NCI-H2171 treated with DMSO at 0.1 percent for 48 hours (cell line): ENCODE measurements at regions not wholly inside any gene's neighbourhood (a gene's known extent, or its start where the extent isn't known, plus 50 kb on each side); places are given as distances from the start of the nearest gene placed in this dataset.
A peak's percentile ranks its signal among the peaks of the same experiment; 100 is the strongest.
"Not testable (repeated sequence)": the region's sequence is repeated elsewhere in the genome, so short reads cannot be mapped to it uniquely, and the experiment has no call there.

ENCODE experiments used
- DNase-seq: peaks from one replicate; lab custom pipeline; 2025; lab: John Stamatoyannopoulos, UW

DNA sequence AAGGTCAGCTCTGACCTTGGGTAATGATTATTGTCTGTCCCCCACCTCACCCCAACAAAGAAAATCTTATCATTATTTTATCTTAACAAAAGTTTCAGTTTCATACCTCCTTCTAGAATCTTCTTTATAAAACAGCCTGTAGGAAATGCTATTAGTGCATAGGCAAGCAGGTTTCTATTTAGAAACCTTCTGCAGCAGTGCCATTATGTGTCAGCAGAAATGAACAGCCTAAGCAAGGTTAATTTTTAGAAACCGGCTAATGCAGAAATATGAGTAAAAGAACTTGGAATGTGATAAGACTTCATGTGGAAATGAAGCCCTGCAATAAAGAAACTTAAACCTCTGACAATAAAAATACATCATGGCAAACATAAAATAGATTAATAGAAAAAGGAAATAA lies 814.4 kb downstream of the FSCB start:
- DNase-seq: no peak

DNA sequence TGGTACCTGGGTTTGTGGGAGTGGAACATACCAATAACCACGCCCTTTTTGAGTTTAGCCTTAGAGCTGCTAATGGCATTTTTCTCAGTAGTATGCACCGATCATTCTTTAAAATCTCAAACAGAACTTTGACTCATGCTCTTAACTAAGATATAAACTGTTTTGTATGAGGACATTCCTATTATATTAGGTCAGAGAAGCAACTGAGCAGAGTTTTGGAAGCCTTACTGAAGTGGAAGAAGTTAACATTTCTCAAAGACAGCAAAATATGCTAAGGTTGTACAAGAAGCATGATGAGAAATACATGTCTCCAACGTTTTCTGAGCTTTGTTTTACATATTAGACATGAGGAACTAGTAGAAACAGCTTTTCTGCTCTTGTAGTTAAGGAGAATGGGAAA lies 819.2 kb downstream of the FSCB start:
- no peak for DNase-seq

DNA sequence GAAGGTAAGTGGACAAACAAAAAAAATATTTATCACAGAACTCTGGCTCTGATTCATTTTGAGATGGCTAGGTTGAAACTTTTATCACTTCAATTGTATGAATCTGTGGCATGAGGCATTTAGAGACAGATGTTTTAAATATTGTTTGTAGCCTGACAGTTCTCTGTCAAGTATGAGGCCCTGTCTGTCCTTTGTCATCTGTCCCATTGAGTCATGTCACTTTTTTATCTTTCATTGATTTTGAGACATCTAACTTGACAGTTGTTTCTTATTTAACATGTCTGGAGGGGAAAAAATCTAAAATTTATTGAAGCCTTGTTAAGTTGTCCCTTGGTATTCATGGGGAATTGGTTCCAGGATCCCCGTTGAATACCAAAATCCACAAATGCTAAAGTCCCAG lies 829.5 kb downstream of the FSCB start:
- no peak for DNase-seq

DNA sequence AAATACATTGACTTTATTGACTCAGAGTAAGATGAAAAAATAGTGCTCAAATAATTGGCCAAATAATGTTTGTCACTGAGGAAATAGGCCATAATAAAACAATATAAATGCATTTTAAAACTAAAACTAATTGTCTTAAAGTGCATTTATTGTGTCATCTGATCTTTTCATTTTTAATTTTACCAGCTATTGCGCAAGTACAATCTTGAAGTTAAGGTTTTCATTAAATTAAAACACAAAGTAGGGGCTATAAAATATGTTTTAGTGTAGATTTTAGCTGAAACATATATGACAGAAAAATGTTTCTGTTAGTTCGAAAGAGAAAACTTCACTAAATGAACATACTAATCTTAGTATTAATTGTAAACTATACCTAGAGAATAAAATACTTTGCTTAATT lies 832.8 kb downstream of the FSCB start:
- no peak for DNase-seq

DNA sequence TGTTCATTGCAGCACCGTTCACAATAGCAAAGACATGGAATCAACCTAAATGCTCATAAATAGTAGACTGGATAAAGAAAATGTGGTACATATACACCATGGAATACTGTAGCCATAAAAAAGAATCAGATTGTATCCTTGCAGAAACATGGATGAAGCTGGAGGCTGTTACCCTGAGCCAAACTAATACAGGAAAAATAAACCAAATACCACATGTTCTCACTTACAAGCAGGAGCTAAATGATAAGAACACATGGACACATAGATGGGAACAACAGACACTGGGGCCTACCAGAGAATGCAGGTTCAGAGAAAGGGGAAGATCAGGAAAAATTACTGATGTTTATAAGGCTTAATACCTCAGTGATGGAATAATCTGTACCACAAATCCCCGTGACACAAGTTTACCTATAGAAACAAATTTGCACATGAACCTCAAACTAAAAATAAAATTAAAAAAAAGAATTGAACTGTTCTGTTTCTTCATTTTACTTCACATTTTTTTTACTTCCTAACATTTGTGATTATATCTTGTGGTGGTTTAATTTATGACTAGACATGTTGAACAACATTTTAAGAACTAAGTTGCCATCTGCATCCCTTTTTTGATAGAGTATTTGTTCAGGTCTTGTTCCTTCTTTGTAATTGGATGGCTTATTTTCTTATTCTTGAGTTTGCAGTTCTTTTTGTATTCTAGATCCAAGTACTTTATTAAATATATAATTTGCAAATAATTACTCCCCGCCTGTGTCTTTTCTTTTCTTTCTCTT lies 835.2 kb downstream of the FSCB start:
- DNase-seq: no peak

DNA sequence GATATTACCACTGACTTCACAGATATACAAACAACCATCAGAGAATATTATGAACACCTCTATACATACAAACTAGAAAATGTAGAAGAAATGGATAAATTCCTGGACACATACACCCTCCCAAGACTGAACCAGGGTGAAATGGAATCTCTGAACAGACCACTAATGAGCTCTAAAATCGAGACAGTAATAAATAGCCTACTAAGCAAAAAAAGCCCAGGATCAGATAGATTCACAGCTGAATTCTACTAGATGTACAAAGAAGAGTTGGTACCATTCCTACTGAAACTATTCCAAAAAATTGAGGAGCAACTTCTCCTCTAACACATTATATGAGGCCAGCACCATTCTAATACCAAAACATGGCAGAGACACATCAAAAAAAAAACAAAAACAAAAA lies 837.7 kb downstream of the FSCB start:
- DNase-seq: no peak

DNA sequence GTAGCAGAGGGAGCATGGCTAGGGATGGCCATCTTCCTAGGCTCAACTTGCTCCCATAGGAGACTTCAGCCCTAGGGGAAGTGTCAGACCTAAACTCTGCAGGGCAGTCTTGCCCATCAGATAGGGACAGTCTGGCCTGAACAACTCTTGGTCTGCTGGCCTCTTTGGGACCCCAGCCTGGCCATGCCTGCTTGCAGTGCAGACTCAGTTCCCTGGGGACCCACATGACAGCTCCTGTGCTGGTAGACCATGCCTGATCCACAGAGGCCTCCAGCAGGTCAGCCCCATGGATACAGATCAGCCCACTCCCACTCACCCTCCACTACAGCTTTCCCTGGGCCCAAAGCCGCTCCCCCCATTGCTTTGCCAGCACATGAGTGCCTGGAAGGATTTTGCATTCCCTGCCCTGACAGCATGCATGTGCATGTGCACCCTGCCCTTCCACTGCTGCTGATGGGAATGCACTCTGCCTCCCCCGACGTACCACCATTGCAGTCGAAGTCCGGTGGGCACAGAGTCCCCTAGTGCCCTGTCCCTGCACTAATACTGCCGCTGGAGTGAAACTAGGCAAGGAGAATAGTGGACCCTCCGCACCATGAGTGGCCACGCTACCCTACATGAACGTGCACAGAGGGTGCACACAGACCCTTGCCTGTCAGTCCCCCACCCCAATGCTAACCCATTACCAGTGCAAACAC lies 841.4 kb downstream of the FSCB start:
- DNase-seq: no peak

DNA sequence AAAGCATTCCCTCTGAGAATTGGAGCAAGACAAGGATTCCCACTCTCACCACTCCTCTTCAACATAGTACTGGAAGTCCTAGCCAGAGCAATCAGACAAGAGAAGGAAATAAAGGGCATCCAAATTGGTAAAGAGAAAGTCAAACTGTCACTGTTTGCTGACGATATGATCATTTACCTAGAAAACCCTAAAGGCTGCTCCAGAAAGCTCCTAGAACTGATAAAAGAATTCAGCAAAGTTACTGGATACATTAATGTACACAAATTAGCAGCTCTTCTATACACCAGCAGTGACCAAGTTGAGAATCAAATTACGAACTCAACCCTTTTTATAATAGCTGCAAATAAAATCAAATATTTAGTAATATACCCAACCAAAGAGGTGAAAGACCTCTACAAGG lies 851.9 kb downstream of the FSCB start:
- DNase-seq: not testable (repeated sequence)

DNA sequence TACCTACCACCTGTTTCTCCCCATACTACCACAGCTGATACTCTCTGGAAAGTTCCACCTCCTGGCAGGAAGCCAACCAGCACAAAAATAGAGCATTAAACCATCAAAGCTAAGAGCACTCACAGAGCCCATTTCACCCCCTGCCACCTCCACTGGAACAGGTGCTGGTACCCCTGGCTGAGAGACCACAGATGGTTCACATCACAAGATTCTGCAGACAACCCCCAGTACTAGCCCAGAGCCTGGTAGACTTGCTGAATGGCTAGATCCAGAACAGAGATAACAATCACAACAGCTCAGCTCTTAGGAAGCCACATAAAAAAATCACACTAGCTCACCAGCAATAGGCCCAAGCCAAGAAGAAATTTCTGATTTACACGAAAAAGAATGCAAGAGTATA lies 855.2 kb downstream of the FSCB start:
- peak; percentile 95 for DNase-seq

DNA sequence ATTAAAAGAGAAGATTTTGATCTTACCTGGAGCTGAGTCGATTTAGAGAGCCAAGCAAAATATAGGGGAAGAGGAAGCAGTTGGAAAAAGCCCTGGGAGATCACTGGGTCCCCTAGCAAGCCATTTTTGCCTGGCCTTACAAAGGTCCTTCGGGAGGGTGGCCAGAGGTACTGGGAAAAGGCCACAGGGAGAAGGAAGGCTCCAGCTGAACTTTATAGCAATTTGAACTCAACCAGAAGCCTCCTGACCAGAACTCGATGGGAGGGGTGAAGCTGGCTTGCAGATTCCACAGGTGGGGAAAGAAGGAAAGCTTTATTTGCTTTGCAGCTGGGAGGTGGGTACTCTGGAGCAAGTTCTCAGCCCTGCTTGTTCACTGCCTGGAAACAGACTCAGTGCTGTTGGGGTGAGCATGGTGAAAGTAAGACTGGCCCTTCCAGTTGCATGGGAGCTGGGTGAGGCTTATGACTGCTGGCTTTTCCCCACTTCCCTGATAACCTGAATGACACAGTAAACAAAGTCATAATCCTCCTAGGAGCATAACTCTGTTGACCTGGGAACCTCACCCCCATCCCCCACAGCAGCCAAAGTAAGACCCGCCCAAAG lies 855.8 kb downstream of the FSCB start:
- peak; percentile 62 for DNase-seq

DNA sequence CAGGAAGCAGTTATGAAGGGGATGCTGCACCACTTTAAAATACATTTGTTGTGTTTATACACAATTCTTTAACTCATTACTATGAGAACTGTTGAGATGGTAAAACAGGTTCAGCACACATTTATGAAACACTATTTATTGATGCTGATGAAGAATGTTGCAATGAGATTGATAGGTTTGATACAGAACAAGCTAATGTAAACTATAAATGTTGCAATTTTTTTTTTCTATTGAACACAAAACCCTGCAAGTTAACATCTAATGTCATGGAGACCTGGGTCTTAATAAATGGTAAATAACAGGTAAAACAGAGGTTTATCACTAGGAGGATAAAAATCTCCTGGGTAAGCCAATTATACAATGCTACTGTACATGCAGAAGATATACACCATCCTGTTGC lies 857.6 kb downstream of the FSCB start:
- DNase-seq: no peak

DNA sequence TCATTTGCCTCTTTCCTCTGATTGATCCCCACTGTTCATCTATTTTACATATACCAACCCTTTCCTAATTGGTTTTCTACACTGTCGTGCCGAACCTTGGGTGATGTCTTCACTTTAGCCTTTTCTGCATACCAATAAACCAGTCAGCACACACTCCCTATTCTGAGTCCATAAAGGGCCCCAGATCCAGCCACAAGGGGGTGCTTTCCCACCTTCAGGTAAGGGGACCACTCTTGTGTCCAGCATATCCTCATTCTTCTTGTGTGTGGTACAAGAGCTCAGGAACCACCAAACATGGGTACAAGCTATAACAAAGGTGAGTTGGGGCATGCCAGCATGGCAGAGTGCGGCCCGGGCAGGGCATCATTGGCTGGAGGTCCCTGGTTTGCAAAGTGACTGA lies 859.8 kb downstream of the FSCB start:
- no peak for DNase-seq

DNA sequence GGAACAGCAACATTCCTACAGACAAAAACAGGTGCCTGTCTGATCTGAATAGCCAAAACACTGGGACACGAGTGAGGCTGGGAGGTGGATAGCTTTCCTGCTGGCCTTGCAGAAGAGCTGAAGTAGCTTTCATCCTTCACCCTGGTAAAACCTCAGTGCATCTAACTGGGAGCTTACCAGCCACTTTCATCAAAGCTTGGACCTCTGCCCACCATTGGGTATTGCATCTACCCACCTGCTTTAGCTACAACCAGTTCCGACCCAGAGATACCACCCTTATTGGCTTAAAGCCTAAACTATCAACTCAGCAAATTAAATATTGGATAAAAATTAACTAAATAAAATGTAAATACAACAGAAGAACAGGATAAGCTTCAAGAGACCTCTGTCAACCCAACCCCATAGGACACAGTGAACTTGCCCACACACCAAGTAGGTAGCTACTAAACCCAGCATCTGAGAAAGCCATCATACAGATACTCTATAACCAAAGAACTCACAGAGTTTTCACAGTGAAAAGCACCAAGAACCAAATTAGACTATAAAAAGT lies 866.3 kb downstream of the FSCB start:
- DNase-seq: no peak

DNA sequence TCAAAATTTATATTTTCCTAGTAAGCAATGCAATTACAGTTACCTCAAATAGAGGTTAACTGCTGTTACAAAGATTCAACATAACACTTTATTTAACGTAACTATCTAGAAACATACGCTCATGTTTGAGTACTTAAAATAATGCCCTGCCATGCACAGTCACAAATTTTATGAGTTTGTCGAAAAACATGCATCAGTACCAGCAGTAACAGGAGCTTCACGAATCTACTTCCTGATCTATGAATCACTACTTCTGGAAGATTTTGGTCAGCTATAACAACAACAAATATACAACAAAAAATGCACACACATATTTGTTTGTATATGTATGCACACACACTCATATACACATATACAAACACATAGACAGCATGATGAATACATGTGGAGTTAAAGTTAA lies 881.8 kb downstream of the FSCB start:
- DNase-seq: no peak

DNA sequence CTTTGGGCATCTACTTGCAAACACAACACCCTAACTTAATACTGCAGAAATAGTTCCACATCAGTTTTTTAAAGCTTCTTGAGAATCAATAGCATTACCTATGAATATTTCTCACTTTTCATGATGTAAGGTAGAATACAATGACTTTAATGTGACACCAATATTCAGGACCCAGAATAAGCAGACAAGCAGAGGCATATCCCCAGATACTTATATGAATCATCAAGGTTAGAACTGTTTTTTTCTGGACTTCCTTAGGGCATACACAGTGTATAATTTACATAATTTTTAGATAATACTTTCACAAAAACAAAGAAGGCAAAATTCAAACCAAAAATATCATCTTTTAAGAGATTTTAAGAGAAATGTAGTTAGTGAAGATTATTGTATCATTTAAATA lies 885.8 kb downstream of the FSCB start:
- DNase-seq: no peak

DNA sequence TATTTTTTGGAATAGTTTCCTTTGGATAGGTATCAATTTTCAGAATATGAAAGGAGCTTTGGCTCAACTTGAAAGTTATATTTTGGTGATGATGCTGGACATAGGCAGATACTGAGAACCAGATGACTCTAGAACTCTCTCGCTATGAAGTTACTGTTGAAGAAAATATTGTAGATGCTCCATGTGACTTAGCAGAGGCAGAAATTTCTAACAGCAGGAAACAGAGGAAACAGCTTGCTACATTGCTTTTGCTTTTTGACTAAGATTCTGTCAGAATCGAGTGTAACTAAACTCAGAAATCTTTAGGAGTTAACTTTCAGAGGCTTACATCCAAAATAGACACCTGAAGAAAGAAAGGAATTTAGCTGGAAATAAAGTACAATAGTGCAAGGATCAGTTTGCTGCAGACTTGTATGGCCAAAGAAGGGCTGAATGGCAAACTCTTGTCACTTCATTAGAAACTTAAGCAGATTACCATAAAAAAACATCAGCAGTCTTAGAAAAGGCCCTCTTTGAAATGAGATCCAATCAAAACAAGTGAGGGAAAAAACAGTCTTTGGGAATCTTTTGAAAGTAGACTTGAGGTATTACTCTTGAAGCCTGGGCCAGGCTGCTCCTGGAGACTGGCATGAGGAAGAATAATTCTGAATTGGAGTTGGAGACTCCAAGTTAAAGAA lies 911.8 kb downstream of the FSCB start:
- no peak for DNase-seq

DNA sequence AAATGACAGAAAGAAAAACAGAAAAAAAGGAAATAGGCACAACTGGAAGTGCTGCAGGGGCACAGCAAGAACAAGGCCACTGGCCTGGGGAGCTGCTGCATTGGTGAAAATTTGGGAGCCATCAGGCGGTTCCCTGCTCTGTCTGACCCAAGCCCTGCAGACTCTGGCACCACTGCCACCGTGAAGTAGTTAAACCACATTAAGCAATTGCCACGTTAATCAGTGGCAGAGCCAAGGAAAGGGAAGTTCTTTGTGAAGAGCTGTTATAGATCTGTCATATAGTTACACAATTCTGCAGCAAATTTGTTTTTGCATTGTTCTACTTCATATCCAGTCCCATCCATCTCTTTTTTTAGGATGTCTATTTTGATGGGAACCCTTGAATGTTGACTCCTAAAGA lies 915.3 kb downstream of the FSCB start:
- DNase-seq: no peak

DNA sequence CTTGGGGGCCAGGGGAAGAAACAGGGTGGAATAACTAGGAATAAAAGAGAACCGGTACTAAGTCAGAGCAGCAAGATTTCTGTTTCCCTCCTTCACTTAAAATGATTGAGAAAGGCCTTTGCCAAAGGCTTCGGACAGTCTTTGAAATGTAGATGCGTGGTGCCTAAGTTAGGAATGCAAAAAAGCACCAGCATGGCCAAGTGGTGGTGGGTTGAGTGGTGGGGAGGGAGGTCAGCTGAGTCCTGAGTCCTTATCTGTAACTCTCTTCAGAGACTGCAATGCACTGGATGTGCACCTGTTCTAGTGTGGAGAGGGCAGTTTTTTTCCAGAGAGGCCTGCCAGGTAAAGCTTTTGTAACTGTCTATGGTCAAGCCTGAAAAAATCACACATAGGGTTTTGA lies 919.9 kb downstream of the FSCB start:
- DNase-seq: no peak

DNA sequence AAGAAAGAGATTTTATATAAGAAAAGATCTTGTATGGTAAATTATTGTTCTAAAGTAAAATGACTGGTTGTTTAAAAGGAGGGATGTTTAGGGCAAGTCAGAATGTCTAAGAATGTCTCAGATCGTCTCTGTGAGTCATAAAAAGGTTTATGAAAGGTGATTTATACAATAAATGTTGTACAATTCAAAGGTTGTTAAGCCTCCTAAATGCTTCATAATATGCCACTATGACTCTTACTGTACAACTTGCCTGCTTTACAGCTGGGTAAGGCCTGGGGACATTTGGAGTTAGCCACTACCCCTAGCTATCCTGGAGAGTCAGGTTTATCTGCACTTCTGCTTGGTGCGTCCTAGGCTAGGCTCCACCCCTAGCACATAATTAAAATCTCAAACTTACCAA lies 927.4 kb downstream of the FSCB start:
- DNase-seq: no peak

DNA sequence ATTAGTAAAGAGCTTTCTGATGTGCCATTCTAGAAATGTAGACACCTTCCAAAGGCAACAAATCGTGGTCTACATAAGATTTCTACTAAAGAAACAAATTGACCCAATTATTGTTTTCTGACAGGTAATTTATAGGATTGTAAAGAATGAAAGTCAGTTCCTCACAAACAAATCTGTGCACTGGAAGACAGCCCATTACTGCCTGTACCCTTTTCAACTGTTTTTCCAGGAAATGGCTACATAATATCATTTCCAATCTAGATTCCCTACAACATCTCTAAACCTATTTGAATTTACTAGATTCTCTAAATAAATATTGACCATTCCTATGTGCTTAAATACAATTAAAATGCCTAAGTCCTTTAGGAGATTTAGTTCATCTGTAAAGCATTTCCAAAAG lies 939.1 kb downstream of the FSCB start:
- DNase-seq: no peak

DNA sequence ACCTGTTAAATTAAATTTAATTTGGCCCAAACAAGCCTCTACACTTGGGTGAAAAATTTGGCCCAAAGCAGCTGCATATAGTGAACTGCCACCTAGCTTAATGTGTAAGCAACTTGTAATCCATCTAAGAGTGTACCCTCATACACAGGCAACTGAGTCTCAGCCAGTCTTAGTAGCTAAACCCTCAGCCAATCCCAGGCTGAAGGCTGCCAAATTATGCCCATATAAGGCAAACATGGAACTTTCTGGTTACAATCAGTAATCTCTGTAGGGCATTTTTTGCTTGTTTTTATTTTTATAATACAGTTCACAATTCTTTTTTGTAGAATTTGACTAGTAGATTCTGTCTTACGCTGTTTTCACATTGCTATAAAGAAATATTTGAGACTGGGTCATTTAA lies 958.7 kb downstream of the FSCB start:
- DNase-seq: no peak

DNA sequence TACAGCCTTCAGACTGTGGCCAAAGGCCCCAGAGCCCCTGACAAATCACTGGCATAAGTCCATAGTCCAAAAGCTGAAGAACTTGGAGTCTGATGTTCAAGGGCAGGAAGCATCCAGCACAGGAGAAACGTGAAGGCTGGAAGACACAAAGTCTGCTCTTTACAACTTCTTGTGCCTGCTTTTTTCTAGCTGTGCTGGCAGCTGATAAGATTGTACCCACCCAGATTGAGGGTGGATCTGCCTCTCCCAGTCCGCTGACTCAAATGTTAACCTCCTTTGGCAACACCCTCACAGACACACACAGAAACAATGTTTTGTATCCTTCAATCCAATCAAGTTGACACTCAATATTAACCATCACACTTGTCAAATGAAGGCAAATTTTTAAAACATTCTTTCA lies 959.5 kb downstream of the FSCB start:
- not testable (repeated sequence) for DNase-seq

DNA sequence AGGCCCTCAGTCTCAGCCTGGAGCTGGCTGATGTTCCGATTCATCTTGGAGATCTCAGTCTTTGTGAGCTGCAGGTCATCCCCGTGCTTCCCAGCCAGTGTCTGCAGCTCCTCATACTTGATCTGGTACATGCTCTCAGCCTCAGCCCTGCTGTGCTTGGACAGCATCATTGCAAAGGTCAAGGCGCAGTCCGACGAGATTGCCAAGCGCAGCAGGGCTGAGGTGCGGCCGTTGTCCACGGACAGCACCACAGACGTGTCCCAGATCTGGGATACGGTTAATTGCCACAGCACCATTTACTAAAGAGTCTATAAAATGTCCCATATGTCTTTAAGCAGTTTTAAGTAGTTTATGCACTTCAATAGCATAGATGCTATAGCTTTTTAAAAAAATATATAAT lies 965.7 kb downstream of the FSCB start:
- no peak for DNase-seq
